Activated CD4-positive, alpha-beta memory T cell treated with anti-CD3 and anti-CD28 coated beads, Interleukin-2, amount 10 ng/mL, durations not matched to agents 7 days and 5 days (primary cell): ENCODE measurements at regions not wholly inside any gene's neighbourhood (a gene's known extent, or its start where the extent isn't known, plus 50 kb on each side); places are given as distances from the start of the nearest gene placed in this dataset.

ENCODE experiments used
- CTCF ChIA-PET: fragments of 350-600 bp; sonication (Branson Sonifier 250); formaldehyde crosslinking; loops from one replicate; lab custom pipeline; 2021; ENCODE audit warnings: antibody characterized with exemption, inconsistent platforms; lab: Charles Lee
- POLR2A ChIA-PET: fragments of 350-600 bp; sonication (Branson Sonifier 250); formaldehyde crosslinking; loops from one replicate; lab custom pipeline; 2021; ENCODE audit warnings: antibody characterized with exemption; lab: Charles Lee
- DNase-seq: peaks from one replicate; pipeline ENCODE4 v3.0.0-alpha.2; 2020
- H3K27ac Mint-ChIP-seq: one replicate; pipeline ENCODE4 v1.8.0; 2021; ENCODE audit warnings: mild to moderate bottlenecking, mixed read lengths
- H3K27me3 Mint-ChIP-seq: one replicate; pipeline ENCODE4 v1.8.0; 2021; ENCODE audit warnings: mixed read lengths
- H3K36me3 Mint-ChIP-seq: one replicate; pipeline ENCODE4 v1.8.0; 2021; ENCODE audit warnings: low read depth, mixed read lengths
- H3K4me1 Mint-ChIP-seq: one replicate; pipeline ENCODE4 v1.8.0; 2021; ENCODE audit warnings: mixed read lengths
- H3K4me3 Mint-ChIP-seq: one replicate; pipeline ENCODE4 v1.8.0; 2021; ENCODE audit warnings: mild to moderate bottlenecking, mixed read lengths
- H3K9me3 Mint-ChIP-seq: one replicate; pipeline ENCODE4 v1.8.0; 2021; ENCODE audit warnings: mixed read lengths

GRCh38 chr6:26264547-26264946 is 100.5 kb upstream of the BTN3A2 start:
- Mint-ChIP-seq H3K4me1 (peaks cover 16% of the 10 kb centered on the region), H3K27ac (no peak overlapping the region), H3K4me3 (no peak overlapping the region), H3K9me3 (no peaks in the 10 kb centered on the region), H3K36me3 (peaks cover 5% of the 10 kb centered on the region), H3K27me3 (no peaks in the 10 kb centered on the region)
- DNase-seq: no peak
- CTCF ChIA-PET: interaction anchor here (5.1 kb wide), 1 partner anchor 14 kb away, joined by 29 read pairs; a partner anchor contains a TSS
- POLR2A ChIA-PET: interaction anchor here (0.7 to 1.2 kb wide), 3 partner anchors 66 to 281 kb away, joined by 3 to 4 read pairs (median 3); no protein-coding TSS in a partner anchor

- Mint-ChIP-seq H3K27me3 (no peaks in the 10 kb centered on the region), H3K9me3 (no peaks in the 10 kb centered on the region), H3K4me3 (no peak overlapping the region), H3K36me3 (peaks cover 8% of the 10 kb centered on the region), H3K4me1 (peaks cover 26% of the 10 kb centered on the region), H3K27ac (no peak overlapping the region)
- no peak for DNase-seq
- ChIA-PET CTCF (interaction anchor here (0.6 to 5.1 kb wide), 5 partner anchors 8 to 279 kb away, joined by 3 to 29 read pairs (median 4); a partner anchor contains a TSS), POLR2A (interaction anchor here (0.7 to 12.1 kb wide), 7 partner anchors 17 to 271 kb away, joined by 3 to 642 read pairs (median 7); partner anchors contain the start of gene HMGN4)
Observed at GRCh38 chr6:26267083-26267589, 97.9 kb upstream of the BTN3A2 start.

GRCh38 chr6:26268659-26269402 is 96.2 kb upstream of the BTN3A2 start:
- H3K9me3 Mint-ChIP-seq: no peaks in the 10 kb centered on the region
- H3K27ac Mint-ChIP-seq: no peak overlapping the region
- no peak overlapping the region for H3K4me3 Mint-ChIP-seq
- CTCF ChIA-PET: interaction anchor here (0.7 to 3.5 kb wide), 2 partner anchors 10 to 27 kb away, joined by 3 to 20 read pairs; no protein-coding TSS in a partner anchor
- peaks cover 8% of the 10 kb centered on the region for H3K36me3 Mint-ChIP-seq
- peak; percentile 68 for DNase-seq
- POLR2A ChIA-PET: interaction anchor here (0.9 to 12.1 kb wide), 23 partner anchors 15 to 1624 kb away, joined by 3 to 698 read pairs (median 81); partner anchors contain the start of gene HMGN4
- H3K27me3 Mint-ChIP-seq: no peaks in the 10 kb centered on the region
- peaks cover 26% of the 10 kb centered on the region for H3K4me1 Mint-ChIP-seq

GRCh38 chr6:26269531-26270485 is 95.2 kb upstream of the BTN3A2 start:
- POLR2A ChIA-PET: interaction anchor here (0.7 to 12.1 kb wide), 48 partner anchors 10 to 1625 kb away, joined by 3 to 698 read pairs (median 14); partner anchors contain the start of gene HMGN4
- H3K27ac Mint-ChIP-seq: no peak overlapping the region
- peaks cover 8% of the 10 kb centered on the region for H3K36me3 Mint-ChIP-seq
- H3K4me3 Mint-ChIP-seq: no peak overlapping the region
- no peaks in the 10 kb centered on the region for H3K9me3 Mint-ChIP-seq
- CTCF ChIA-PET: interaction anchor here (0.7 to 5.8 kb wide), 6 partner anchors 10 to 96 kb away, joined by 3 to 66 read pairs (median 4); a partner anchor contains a TSS
- H3K4me1 Mint-ChIP-seq: peaks cover 26% of the 10 kb centered on the region
- DNase-seq: peak; percentile 26
- no peaks in the 10 kb centered on the region for H3K27me3 Mint-ChIP-seq

GRCh38 chr6:26270486-26270861 is 94.5 kb upstream of the BTN3A2 start:
- Mint-ChIP-seq H3K9me3 (no peaks in the 10 kb centered on the region), H3K4me1 (peaks cover 30% of the 10 kb centered on the region), H3K27ac (no peak overlapping the region), H3K36me3 (peaks cover 8% of the 10 kb centered on the region), H3K27me3 (no peaks in the 10 kb centered on the region), H3K4me3 (no peak overlapping the region)
- peak; percentile 44 for DNase-seq
- POLR2A ChIA-PET: interaction anchor here (0.7 to 12.1 kb wide), 48 partner anchors 9 to 1624 kb away, joined by 3 to 698 read pairs (median 14); partner anchors contain the start of gene HMGN4
- CTCF ChIA-PET: interaction anchor here (0.6 to 5.8 kb wide), 8 partner anchors 11 to 325 kb away, joined by 3 to 66 read pairs (median 4); a partner anchor contains a TSS

GRCh38 chr6:26270903-26271667 is 93.9 kb upstream of the BTN3A2 start:
- DNase-seq: peak; percentile 87
- Mint-ChIP-seq H3K27ac (no peak overlapping the region), H3K36me3 (peaks cover 8% of the 10 kb centered on the region), H3K9me3 (no peaks in the 10 kb centered on the region), H3K4me1 (peaks cover 35% of the 10 kb centered on the region), H3K4me3 (no peak overlapping the region), H3K27me3 (no peaks in the 10 kb centered on the region)
- CTCF ChIA-PET: interaction anchor here (0.6 to 5.8 kb wide), 12 partner anchors 12 to 1538 kb away, joined by 3 to 66 read pairs (median 4); a partner anchor contains a TSS
- POLR2A ChIA-PET: interaction anchor here (0.7 to 12.1 kb wide), 51 partner anchors 8 to 1623 kb away, joined by 3 to 698 read pairs (median 12); partner anchors contain the start of gene HMGN4

- H3K27me3 Mint-ChIP-seq: no peaks in the 10 kb centered on the region
- DNase-seq: no peak
- H3K27ac Mint-ChIP-seq: no peak overlapping the region
- H3K9me3 Mint-ChIP-seq: no peaks in the 10 kb centered on the region
- ChIA-PET POLR2A (interaction anchor here (0.9 to 12.1 kb wide), 46 partner anchors 12 to 1623 kb away, joined by 3 to 698 read pairs (median 17); partner anchors contain the start of gene HMGN4), CTCF (interaction anchor here (0.7 to 5.8 kb wide), 8 partner anchors 12 to 1538 kb away, joined by 3 to 66 read pairs (median 4); a partner anchor contains a TSS)
- H3K4me1 Mint-ChIP-seq: peaks cover 38% of the 10 kb centered on the region
- H3K4me3 Mint-ChIP-seq: no peak overlapping the region
- peaks cover 8% of the 10 kb centered on the region for H3K36me3 Mint-ChIP-seq
Observed at GRCh38 chr6:26271668-26272024, 93.4 kb upstream of the BTN3A2 start.

GRCh38 chr6:26272171-26272637 is 92.8 kb upstream of the BTN3A2 start:
- CTCF ChIA-PET: interaction anchor here (0.5 to 5.8 kb wide), 11 partner anchors 12 to 1537 kb away, joined by 3 to 66 read pairs (median 4); a partner anchor contains a TSS
- Mint-ChIP-seq H3K4me1 (peaks cover 38% of the 10 kb centered on the region), H3K27ac (no peak overlapping the region), H3K36me3 (peaks cover 8% of the 10 kb centered on the region), H3K4me3 (no peak overlapping the region), H3K27me3 (no peaks in the 10 kb centered on the region), H3K9me3 (no peaks in the 10 kb centered on the region)
- POLR2A ChIA-PET: interaction anchor here (0.7 to 12.1 kb wide), 44 partner anchors 11 to 1621 kb away, joined by 3 to 698 read pairs (median 22); partner anchors contain the start of gene HMGN4
- DNase-seq: peak; percentile 69

GRCh38 chr6:26273673-26274588 is 91.1 kb upstream of the BTN3A2 start:
- peak; percentile 32 for DNase-seq
- Mint-ChIP-seq H3K27me3 (no peaks in the 10 kb centered on the region), H3K27ac (no peak overlapping the region), H3K9me3 (no peaks in the 10 kb centered on the region), H3K4me3 (no peak overlapping the region), H3K4me1 (peaks cover 28% of the 10 kb centered on the region), H3K36me3 (peaks cover 8% of the 10 kb centered on the region)
- CTCF ChIA-PET: interaction anchor here (0.7 to 5.8 kb wide), 10 partner anchors 10 to 321 kb away, joined by 3 to 66 read pairs (median 4); a partner anchor contains a TSS
- POLR2A ChIA-PET: interaction anchor here (0.8 to 12.1 kb wide), 32 partner anchors 10 to 1620 kb away, joined by 3 to 698 read pairs (median 54); partner anchors contain the start of gene HMGN4

- ChIA-PET POLR2A (interaction anchor here (6.8 to 12.1 kb wide), 7 partner anchors 8 to 870 kb away, joined by 71 to 698 read pairs (median 249); a partner anchor contains a TSS), CTCF (interaction anchor here (3.1 to 5.8 kb wide), 2 partner anchors 9 to 47 kb away, joined by 9 to 66 read pairs; a partner anchor contains a TSS)
- DNase-seq: no peak
- no peaks in the 10 kb centered on the region for H3K9me3 Mint-ChIP-seq
- H3K27ac Mint-ChIP-seq: no peak overlapping the region
- H3K27me3 Mint-ChIP-seq: no peaks in the 10 kb centered on the region
- peaks cover 6% of the 10 kb centered on the region for H3K36me3 Mint-ChIP-seq
- H3K4me1 Mint-ChIP-seq: peaks cover 14% of the 10 kb centered on the region
- H3K4me3 Mint-ChIP-seq: no peak overlapping the region
Observed at GRCh38 chr6:26275663-26276062, 89.3 kb upstream of the BTN3A2 start.
